IMR-90 (cell line): ENCODE measurements at regions not wholly inside any gene's neighbourhood (a gene's known extent, or its start where the extent isn't known, plus 50 kb on each side); places are given as distances from the start of the nearest gene placed in this dataset.
"Not testable (repeated sequence)": the region's sequence is repeated elsewhere in the genome, so short reads cannot be mapped to it uniquely, and the experiment has no call there.

Experiments
- ATAC-seq: fragments of 200-7000 bp; cut with Tn5 transposase; 2 replicates; pipeline ENCODE4 v1.9.1; 2020; ENCODE audit warnings: low read depth, mild to moderate bottlenecking, moderate library complexity
- BruUV-seq: library from RNA; stranded (reverse); fragments of 400-500 nt; replicated peaks from 2 replicates; lab custom pipeline; 2021; lab: Mats Ljungman, UMichigan
- CTCF ChIA-PET: fragments of 300-600 bp; formaldehyde crosslinking; extraction: SDS; loops from one replicate; lab custom pipeline; 2021; ENCODE audit warnings: antibody characterized with exemption; lab: Yijun Ruan, JAX
- POLR2A ChIA-PET: fragments of 300-600 bp; sonication (Branson Sonifier 250); formaldehyde crosslinking; loops from one replicate; lab custom pipeline; 2022; ENCODE audit warnings: antibody characterized with exemption; ENCODE audit not compliant: unreplicated experiment; lab: Charles Lee
- DNase-seq: peaks from one replicate; pipeline ENCODE4 v3.0.0; 2013
- H2AFZ ChIP-seq: replicated peaks from 2 replicates; pipeline ENCODE3; 2013; ENCODE audit warnings: low read length, mild to moderate bottlenecking; ENCODE audit not compliant: poor library complexity
- H2AK5ac ChIP-seq: 2 replicates; pipeline ENCODE4 v1.6.1; 2013; ENCODE audit warnings: low read depth, low read length, inconsistent platforms
- H2AK9ac ChIP-seq: replicated peaks from 2 replicates; pipeline ENCODE3; 2013; ENCODE audit warnings: mild to moderate bottlenecking, low read depth, low read length, moderate library complexity; ENCODE audit not compliant: poor library complexity
- H2BK120ac ChIP-seq: 2 replicates; pipeline ENCODE4 v1.6.1; 2013; ENCODE audit warnings: low read depth, low read length, inconsistent platforms
- H2BK15ac ChIP-seq: 3 replicates; pipeline ENCODE4 v1.6.1; 2013; ENCODE audit warnings: low read depth, low read length, inconsistent platforms
- H2BK20ac ChIP-seq: 2 replicates; pipeline ENCODE4 v1.6.1; 2013; ENCODE audit warnings: low read depth, mild to moderate bottlenecking, inconsistent platforms, low read length, moderate library complexity
- H2BK5ac ChIP-seq: 2 replicates; pipeline ENCODE4 v1.6.1; 2013; ENCODE audit warnings: mild to moderate bottlenecking, low read depth, low read length, inconsistent platforms; ENCODE audit not compliant: poor library complexity, severe bottlenecking
- H3K14ac ChIP-seq: replicated peaks from 2 replicates; pipeline ENCODE4 v1.6.1; 2013; ENCODE audit warnings: low read depth, low read length, inconsistent platforms
- H3K18ac ChIP-seq: 2 replicates; pipeline ENCODE4 v1.6.1; 2013; ENCODE audit warnings: low read depth, low read length, control low read depth
- H3K23ac ChIP-seq: 2 replicates; pipeline ENCODE4 v1.6.1; 2013; ENCODE audit warnings: low read depth, low read length, inconsistent platforms
- H3K27ac ChIP-seq: 2 replicates; pipeline ENCODE4 v1.5.1; 2013; ENCODE audit warnings: mild to moderate bottlenecking, control low read depth, low read length; ENCODE audit not compliant: insufficient read depth
- H3K27me3 ChIP-seq: 2 replicates; pipeline ENCODE4 v1.6.1; 2013; ENCODE audit warnings: low read length; ENCODE audit not compliant: control insufficient read depth, insufficient read depth
- H3K36me3 ChIP-seq: 2 replicates; pipeline ENCODE4 v1.6.1; 2013; ENCODE audit warnings: low read length, mixed read lengths; ENCODE audit not compliant: control insufficient read depth, insufficient read depth
- H3K4ac ChIP-seq: 2 replicates; pipeline ENCODE4 v1.6.1; 2013; ENCODE audit warnings: low read depth, low read length, inconsistent platforms
- H3K4me1 ChIP-seq: 2 replicates; pipeline ENCODE4 v1.6.1; 2013; ENCODE audit warnings: low read length, mixed read lengths; ENCODE audit not compliant: control insufficient read depth, insufficient read depth
- H3K4me2 ChIP-seq: 2 replicates; pipeline ENCODE4 v1.6.1; 2013; ENCODE audit warnings: low read depth, mild to moderate bottlenecking, control low read depth, low read length, moderate library complexity
- H3K4me3 ChIP-seq: 2 replicates; pipeline ENCODE4 v1.5.1; 2013; ENCODE audit warnings: low read depth, mild to moderate bottlenecking, control low read depth, low read length, moderate library complexity; ENCODE audit not compliant: insufficient read depth
- H3K56ac ChIP-seq: 2 replicates; pipeline ENCODE4 v1.6.1; 2013; ENCODE audit warnings: low read length, inconsistent platforms; ENCODE audit not compliant: insufficient read depth; ENCODE audit errors: extremely low read depth
- H3K79me1 ChIP-seq, 2 experiments: 2 replicates each; pipeline ENCODE4 v1.6.1; 2013; ENCODE audit warnings: low read length in 2 of 2, inconsistent platforms in 1 of 2, low read depth in 1 of 2
- H3K9ac ChIP-seq: 2 replicates; pipeline ENCODE4 v1.6.1; 2013; ENCODE audit warnings: low read depth, low read length, control low read depth
- H3K9me1 ChIP-seq: 2 replicates; pipeline ENCODE4 v1.6.1; 2013; ENCODE audit warnings: low read length, inconsistent platforms; ENCODE audit not compliant: insufficient read depth
- H3K9me3 ChIP-seq: 2 replicates; pipeline ENCODE4 v1.6.1; 2013; ENCODE audit warnings: low read length; ENCODE audit not compliant: control insufficient read depth, insufficient read depth
- H4K20me1 ChIP-seq: 2 replicates; pipeline ENCODE4 v1.6.1; 2013; ENCODE audit warnings: low read length, inconsistent platforms; ENCODE audit not compliant: insufficient read depth
- H4K5ac ChIP-seq: 2 replicates; pipeline ENCODE4 v1.6.1; 2013; ENCODE audit warnings: mild to moderate bottlenecking, low read depth, low read length, control low read depth
- H4K8ac ChIP-seq, 2 experiments: 2 replicates each; pipeline ENCODE4 v1.6.1; 2013; ENCODE audit warnings: low read depth in 2 of 2, low read length in 2 of 2, control low read depth in 1 of 2, inconsistent platforms in 1 of 2
- H4K91ac ChIP-seq: 2 replicates; pipeline ENCODE4 v1.6.1; 2013; ENCODE audit warnings: low read depth, low read length, inconsistent platforms; ENCODE audit not compliant: insufficient read depth
- MAFK ChIP-seq: IDR thresholded peaks from 2 replicates; pipeline ENCODE4 v1.6.1; 2012; ENCODE audit warnings: low read depth, low read length, improper control_type of control experiment
- NFE2L2 ChIP-seq: fragments of 150-350 bp; IDR thresholded peaks from 2 replicates; pipeline ENCODE4 v1.6.1; 2016; ENCODE audit warnings: low read depth, mild to moderate bottlenecking, low read length
- WGBS, 2 experiments: methylation state at CpG; one replicate each; pipeline versions ENCODE4 v1.1.5 to v1.1.7; 2013; ENCODE audit warnings: missing lambda C conversion rate in 2 of 2; ENCODE audit not compliant: insufficient read length in 1 of 2; ENCODE audit errors: extremely low coverage in 2 of 2; 5-methylcytosine and 5-hydroxymethylcytosine counted together
- dilution Hi-C: fragments of 300-500 bp; cut with HindIII; formaldehyde crosslinking; loops from one replicate; pipeline ENCODE4 v1.14.3; 2018; ENCODE audit warnings: low sequenced_read_pairs; ENCODE audit not compliant: unreplicated experiment
- in situ Hi-C: fragments of 300-500 bp; cut with MboI; formaldehyde crosslinking; loops from 3 replicates; pipeline ENCODE4 v1.14.3; 2019; ENCODE audit warnings: low sequenced_read_pairs, inconsistent platforms, mixed read lengths
- intact Hi-C: fragments of 100-400 bp; cut with micrococcal nuclease; formaldehyde crosslinking; loops from 2 replicates; pipeline ENCODE4 v1.10.0; 2022

GRCh38 chr2:37744010-37744409 is 72.6 kb upstream of the CDC42EP3 start:
- no peak overlapping the region for H3K14ac ChIP-seq
- ATAC-seq (no peak), DNase-seq (no peak)
- no peak overlapping the region for H4K8ac ChIP-seq
- peak overlapping the region; percentile 86; the same call in 1 of the 3 replicates for H2BK15ac ChIP-seq
- H2AK9ac ChIP-seq: no peak overlapping the region
- H3K79me1 ChIP-seq: 0 out of 4 replicates have a peak, but pooled peaks cover 0 to 4% of the 10 kb centered on the region in 2 experiments
- H4K91ac ChIP-seq: no peak overlapping the region; the same call in 1 of the 2 replicates
- no peak overlapping the region for H3K23ac ChIP-seq
- H4K5ac ChIP-seq: no peak overlapping the region
- H3K9me1 ChIP-seq: no peaks in the 10 kb centered on the region; the same call in 1 of the 2 replicates
- POLR2A ChIA-PET: no interaction called here
- H2AFZ ChIP-seq: no peak overlapping the region
- no TSS peak for BruUV-seq
- H2AK5ac ChIP-seq: no peak overlapping the region
- H2BK120ac ChIP-seq: 0 out of 2 replicates have a peak overlapping the region, but pooled peaks have one; percentile 83
- no peaks in the 10 kb centered on the region for H3K36me3 ChIP-seq
- H3K4ac ChIP-seq: no peak overlapping the region
- no peak overlapping the region for H3K27ac ChIP-seq
- TF ChIP-seq NFE2L2 (no peak), MAFK (peak; percentile 41; the same call in 1 of the 2 replicates)
- no peak overlapping the region for H3K56ac ChIP-seq
- no peak overlapping the region for H3K4me2 ChIP-seq
- H2BK20ac ChIP-seq: 0 out of 2 replicates have a peak overlapping the region, but pooled peaks have one; percentile 61
- no peaks in the 10 kb centered on the region for H3K9me3 ChIP-seq
- WGBS, 2 experiments: no CpG with 5 or more reads among the region's 3 CpGs
- peaks cover 7% of the 10 kb centered on the region for H3K4me1 ChIP-seq
- dilution Hi-C loops (no loop called here), in situ Hi-C loops (no loop called here), intact Hi-C loops (no loop called here)
- CTCF ChIA-PET: no interaction called here
- H3K9ac ChIP-seq: no peak overlapping the region
- H3K27me3 ChIP-seq: no peaks in the 10 kb centered on the region
- H4K20me1 ChIP-seq: no peaks in the 10 kb centered on the region
- H3K18ac ChIP-seq: no peak overlapping the region
- no peak overlapping the region for H3K4me3 ChIP-seq
- H2BK5ac ChIP-seq: no peak overlapping the region

- H3K36me3 ChIP-seq, H3K14ac ChIP-seq, DNase-seq, H3K56ac ChIP-seq, H3K18ac ChIP-seq, H3K4me3 ChIP-seq, H3K4ac ChIP-seq, H3K9ac ChIP-seq, H3K4me1 ChIP-seq, in situ Hi-C loops, H4K20me1 ChIP-seq, H2BK120ac ChIP-seq, H3K27me3 ChIP-seq, H3K9me1 ChIP-seq, ATAC-seq, H3K27ac ChIP-seq, dilution Hi-C loops, H4K5ac ChIP-seq, POLR2A ChIA-PET, H2AK5ac ChIP-seq, H2BK20ac ChIP-seq, H2AFZ ChIP-seq, H2BK15ac ChIP-seq, H4K91ac ChIP-seq, H3K9me3 ChIP-seq, H4K8ac ChIP-seq, H3K79me1 ChIP-seq, H3K23ac ChIP-seq, H2BK5ac ChIP-seq, intact Hi-C loops, H2AK9ac ChIP-seq, BruUV-seq, H3K4me2 ChIP-seq: not testable (repeated sequence)
- CTCF ChIA-PET: interaction anchor here (0.6 to 1.1 kb wide), 3 partner anchors 11 to 349 kb away, joined by 3 to 4 read pairs (median 3); no protein-coding TSS in a partner anchor
These were observed 73.5 kb upstream of the CDC42EP3 start for GRCh38 chr2:37744961-37745360.
